Fibroblast of lung (primary cell): ENCODE measurements at regions not wholly inside any gene's neighbourhood (a gene's known extent, or its start where the extent isn't known, plus 50 kb on each side); places are given as distances from the start of the nearest gene placed in this dataset.

Source experiments
- DNase-seq, 2 donors: peaks; one replicate each; pipeline versions ENCODE4 v3.0.0 to v3.0.0-alpha.2; 2010; ENCODE audit warnings: low read depth in 2 of 2
- H2AFZ ChIP-seq: 2 replicates; pipeline ENCODE4 v1.5.1; 2012; ENCODE audit warnings: low read length, control low read depth, inconsistent platforms
- H3K27ac ChIP-seq: 2 replicates; pipeline ENCODE4 v1.5.1; 2011; ENCODE audit warnings: low read length, control low read depth; ENCODE audit not compliant: insufficient read depth
- H3K27me3 ChIP-seq: 2 replicates; pipeline ENCODE4 v1.5.1; 2011; ENCODE audit warnings: mild to moderate bottlenecking, low read length; ENCODE audit not compliant: control insufficient read depth, insufficient read depth
- H3K36me3 ChIP-seq: 2 replicates; pipeline ENCODE4 v1.5.1; 2011; ENCODE audit warnings: low read length; ENCODE audit not compliant: control insufficient read depth, insufficient read depth
- H3K4me1 ChIP-seq: 2 replicates; pipeline ENCODE4 v1.5.1; 2011; ENCODE audit warnings: low read length; ENCODE audit not compliant: control insufficient read depth, insufficient read depth; ENCODE audit errors: extremely low read depth
- H3K4me2 ChIP-seq: 2 replicates; pipeline ENCODE4 v1.5.1; 2011; ENCODE audit warnings: low read length, control low read depth; ENCODE audit not compliant: insufficient read depth; ENCODE audit errors: extremely low read depth
- H3K4me3 ChIP-seq, 4 experiments: fragments of 200-600 bp in 1 of 4; sonication (generic) in 1 of 4; replicated peaks in 1 of 4; 2 replicates each; pipeline ENCODE4 v1.5.1; 2011 to 2016; ENCODE audit warnings: low read length in 4 of 4, low read depth in 3 of 4, mild to moderate bottlenecking in 3 of 4, control low read depth in 2 of 4, inconsistent platforms in 1 of 4, mixed read lengths in 1 of 4; ENCODE audit not compliant: insufficient read depth in 1 of 4; ENCODE audit errors: control extremely low read depth in 1 of 4
- H3K79me2 ChIP-seq: 2 replicates; pipeline ENCODE4 v1.5.1; 2012; ENCODE audit warnings: mild to moderate bottlenecking, low read length, inconsistent platforms; ENCODE audit not compliant: control insufficient read depth, insufficient read depth
- H3K9ac ChIP-seq: 2 replicates; pipeline ENCODE4 v1.5.1; 2011; ENCODE audit warnings: mild to moderate bottlenecking, low read length, control low read depth; ENCODE audit not compliant: insufficient read depth
- H3K9me3 ChIP-seq: 2 replicates; pipeline ENCODE4 v1.5.1; 2012; ENCODE audit warnings: low read depth, low read length; ENCODE audit not compliant: control insufficient read depth, insufficient read depth
- H4K20me1 ChIP-seq: 2 replicates; pipeline ENCODE4 v1.5.1; 2011; ENCODE audit warnings: low read length; ENCODE audit not compliant: control insufficient read depth, insufficient read depth; ENCODE audit errors: extremely low read depth
- EZH2 ChIP-seq: IDR thresholded peaks from 2 replicates; pipeline ENCODE4 v1.5.1; 2012; ENCODE audit warnings: low read length, control low read depth, mild to moderate bottlenecking; ENCODE audit errors: missing control alignments
- TF ChIP-seq, protein P1 (sequence below), 2 donors: IDR thresholded peaks in 1 of 2; conservative IDR thresholded peaks in 1 of 2; 1 replicate in 1 of 2; 2 replicates in 1 of 2; pipeline ENCODE4 v1.5.1; 2011 to 2012; ENCODE audit warnings: low read length in 2 of 2, control low read depth in 1 of 2, inconsistent platforms in 1 of 2, low read depth in 1 of 2, mild to moderate bottlenecking in 1 of 2

DNA sequence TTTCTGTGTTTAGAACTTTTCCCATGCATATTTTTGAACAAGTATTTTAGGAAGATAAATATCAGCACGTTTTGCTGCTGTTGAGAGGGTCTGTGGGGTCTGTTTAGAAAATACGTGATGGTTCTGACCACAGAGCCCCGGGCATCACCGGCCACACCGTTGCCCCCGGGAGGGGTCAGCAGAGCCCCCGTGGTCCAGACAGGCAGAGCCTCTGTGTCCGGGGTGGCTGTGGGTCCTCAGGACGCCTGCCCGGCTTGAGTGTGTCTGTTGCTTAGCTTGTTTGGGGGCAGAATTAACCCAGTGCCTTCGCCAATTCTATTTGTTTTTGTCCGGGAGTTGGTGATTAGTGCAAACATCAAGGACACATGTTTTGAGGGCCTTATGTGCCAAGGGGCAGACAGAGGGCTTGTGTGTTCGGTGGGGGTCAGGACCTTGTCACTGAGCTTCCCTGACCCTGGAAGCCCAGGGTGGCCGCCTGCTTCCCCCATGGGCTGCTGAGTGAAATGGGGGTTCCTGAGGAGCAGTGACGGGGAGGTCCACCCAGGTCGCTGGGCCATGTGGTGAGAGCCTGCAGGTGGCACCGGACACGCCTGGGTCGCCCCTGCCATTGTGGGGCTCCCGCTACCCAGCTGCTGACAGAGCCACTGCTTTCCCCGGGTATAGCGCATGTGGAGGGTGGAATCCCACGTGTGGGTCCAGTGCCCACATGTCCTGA, 122.2 kb downstream of the SIK1 start:
- no peak overlapping the region for H3K27ac ChIP-seq
- no peaks in the 10 kb centered on the region for H3K79me2 ChIP-seq
- no peaks in the 10 kb centered on the region for H3K27me3 ChIP-seq
- no peak for DNase-seq
- no peak for TF ChIP-seq EZH2
- TF ChIP-seq, protein P1, sequence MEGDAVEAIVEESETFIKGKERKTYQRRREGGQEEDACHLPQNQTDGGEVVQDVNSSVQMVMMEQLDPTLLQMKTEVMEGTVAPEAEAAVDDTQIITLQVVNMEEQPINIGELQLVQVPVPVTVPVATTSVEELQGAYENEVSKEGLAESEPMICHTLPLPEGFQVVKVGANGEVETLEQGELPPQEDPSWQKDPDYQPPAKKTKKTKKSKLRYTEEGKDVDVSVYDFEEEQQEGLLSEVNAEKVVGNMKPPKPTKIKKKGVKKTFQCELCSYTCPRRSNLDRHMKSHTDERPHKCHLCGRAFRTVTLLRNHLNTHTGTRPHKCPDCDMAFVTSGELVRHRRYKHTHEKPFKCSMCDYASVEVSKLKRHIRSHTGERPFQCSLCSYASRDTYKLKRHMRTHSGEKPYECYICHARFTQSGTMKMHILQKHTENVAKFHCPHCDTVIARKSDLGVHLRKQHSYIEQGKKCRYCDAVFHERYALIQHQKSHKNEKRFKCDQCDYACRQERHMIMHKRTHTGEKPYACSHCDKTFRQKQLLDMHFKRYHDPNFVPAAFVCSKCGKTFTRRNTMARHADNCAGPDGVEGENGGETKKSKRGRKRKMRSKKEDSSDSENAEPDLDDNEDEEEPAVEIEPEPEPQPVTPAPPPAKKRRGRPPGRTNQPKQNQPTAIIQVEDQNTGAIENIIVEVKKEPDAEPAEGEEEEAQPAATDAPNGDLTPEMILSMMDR (conservative IDR thresholded peaks at IDR 0.05 in 1 of 2, IDR thresholded peaks at IDR 0.05 in 1 of 2; ENCODE audit: low read depth in 1 of 2, low read length in 2 of 2): no peak
- no peak overlapping the region for H3K9ac ChIP-seq
- no peak overlapping the region for H3K4me3 ChIP-seq
- H2AFZ ChIP-seq: no peak overlapping the region
- no peak overlapping the region for H3K4me2 ChIP-seq
- no peaks in the 10 kb centered on the region for H3K36me3 ChIP-seq
- H3K4me1 ChIP-seq: no peaks in the 10 kb centered on the region
- H3K9me3 ChIP-seq: no peaks in the 10 kb centered on the region
- no peaks in the 10 kb centered on the region for H4K20me1 ChIP-seq

DNA sequence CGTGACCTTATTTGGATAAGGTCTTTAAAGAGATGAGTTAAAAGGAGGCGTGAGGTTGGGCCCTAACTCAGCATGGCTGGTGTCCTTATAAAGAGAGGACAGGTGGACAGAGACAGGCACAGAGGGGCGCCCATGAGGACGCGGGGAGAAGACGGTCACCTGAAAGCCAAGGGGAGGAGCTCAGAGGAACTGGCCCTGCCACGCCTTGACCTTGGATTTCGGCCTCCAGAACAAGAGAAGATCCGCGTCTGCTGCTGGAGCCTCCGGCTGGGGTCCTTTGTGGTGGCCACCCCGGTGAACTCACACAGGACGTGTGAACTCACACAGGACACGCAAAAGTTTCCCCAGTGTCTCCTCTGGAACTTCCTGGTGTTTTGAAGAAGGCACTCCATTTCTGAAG, 122.7 kb downstream of the SIK1 start:
- Histone ChIP-seq H3K4me3 (no peak overlapping the region), H3K4me1 (no peaks in the 10 kb centered on the region), H4K20me1 (no peaks in the 10 kb centered on the region), H3K79me2 (no peaks in the 10 kb centered on the region), H3K27me3 (no peaks in the 10 kb centered on the region), H3K9me3 (no peaks in the 10 kb centered on the region), H3K27ac (no peak overlapping the region), H2AFZ (no peak overlapping the region), H3K36me3 (no peaks in the 10 kb centered on the region), H3K4me2 (no peak overlapping the region), H3K9ac (no peak overlapping the region)
- TF ChIP-seq, protein P1 (conservative IDR thresholded peaks at IDR 0.05 in 1 of 2, IDR thresholded peaks at IDR 0.05 in 1 of 2; ENCODE audit: low read depth in 1 of 2, low read length in 2 of 2): no peak
- TF ChIP-seq EZH2: no peak
- no peak for DNase-seq

DNA sequence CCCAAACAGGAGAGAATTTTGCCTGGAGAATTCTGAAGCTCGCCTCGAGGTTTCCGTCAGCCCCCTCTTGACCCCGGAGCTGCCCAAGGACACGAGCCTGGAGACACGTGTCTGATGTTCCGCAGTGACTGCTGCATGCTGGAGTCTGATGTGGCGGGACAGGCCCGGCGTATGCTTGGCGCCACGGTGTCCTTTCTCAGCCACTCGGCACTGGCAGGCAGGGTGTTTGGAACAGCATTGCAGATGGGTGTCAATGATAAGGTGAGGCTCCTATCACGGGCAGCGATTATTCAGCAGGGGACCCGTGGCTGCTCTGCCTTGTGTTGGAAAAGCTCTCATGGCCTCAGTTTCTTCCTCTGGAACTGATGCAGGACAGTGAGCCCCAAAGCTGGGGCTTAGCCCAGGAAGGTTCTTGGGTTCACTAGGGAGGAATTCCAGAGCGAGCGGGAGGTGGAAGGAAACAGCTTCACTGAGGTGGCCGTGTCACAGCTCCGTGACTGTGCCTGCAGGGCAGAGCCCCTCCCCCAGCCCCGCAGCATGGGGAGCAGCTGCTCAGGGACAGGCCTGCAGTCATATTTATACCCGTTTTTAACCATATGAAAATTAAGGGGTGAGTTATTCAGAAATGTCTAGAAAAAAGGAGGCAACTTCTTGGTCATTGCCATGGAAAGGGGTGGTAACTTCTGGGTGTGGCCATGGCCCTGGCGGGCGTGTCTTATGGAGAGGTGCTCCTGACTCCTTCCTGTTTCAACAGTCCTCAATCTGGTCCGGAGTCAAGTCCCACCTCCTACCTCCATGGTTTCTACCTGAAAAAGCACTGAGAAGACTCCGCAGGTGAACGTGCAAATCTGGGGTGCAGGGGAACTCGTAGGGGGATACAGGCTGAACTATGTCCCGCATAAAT, 123.4 kb downstream of the SIK1 start:
- no peak overlapping the region for H3K9ac ChIP-seq
- no peak overlapping the region for H3K4me2 ChIP-seq
- no peak for DNase-seq
- TF ChIP-seq, protein P1 (conservative IDR thresholded peaks at IDR 0.05 in 1 of 2, IDR thresholded peaks at IDR 0.05 in 1 of 2; ENCODE audit: low read depth in 1 of 2, low read length in 2 of 2): no peak
- no peak for TF ChIP-seq EZH2
- H3K27ac ChIP-seq: no peak overlapping the region
- H3K4me3 ChIP-seq: no peak overlapping the region
- no peaks in the 10 kb centered on the region for H3K4me1 ChIP-seq
- H3K36me3 ChIP-seq: no peaks in the 10 kb centered on the region
- H4K20me1 ChIP-seq: no peaks in the 10 kb centered on the region
- H2AFZ ChIP-seq: no peak overlapping the region
- no peaks in the 10 kb centered on the region for H3K79me2 ChIP-seq
- no peaks in the 10 kb centered on the region for H3K9me3 ChIP-seq
- H3K27me3 ChIP-seq: no peaks in the 10 kb centered on the region
